ENCODE measurements at regions not wholly inside any gene's neighbourhood (a gene's known extent, or its start where the extent isn't known, plus 50 kb on each side); places are given as distances from the start of the nearest gene placed in this dataset.

- TF ChIP-seq CTCF (conservative IDR thresholded peaks at IDR 0.05; ENCODE audit: low read depth, low read length) = no peak
- TF ChIP-seq EZH2 (IDR thresholded peaks at IDR 0.05; ENCODE audit: low read length, unreplicated experiment) = no peak
These were observed 103.8 kb downstream of the FZD1 start for GRCh38 chr7:91367812-91368578.
